HepG2 (cell line): ENCODE measurements at regions not wholly inside any gene's neighbourhood (a gene's known extent, or its start where the extent isn't known, plus 50 kb on each side); places are given as distances from the start of the nearest gene placed in this dataset.

Experiments
- ATAC-seq: fragments of 200-7000 bp; cut with Tn5 transposase; 3 replicates; pipeline ENCODE4 v1.9.1; 2020; ENCODE audit warnings: mild to moderate bottlenecking, moderate library complexity
- BruUV-seq: library from RNA; stranded (reverse); fragments of 400-500 nt; replicated peaks from 2 replicates; lab custom pipeline; 2021; lab: Mats Ljungman, UMichigan
- CTCF ChIA-PET: fragments of 300-600 bp; formaldehyde crosslinking; extraction: SDS; loops from one replicate; lab custom pipeline; 2021; ENCODE audit warnings: low total read pairs, inconsistent platforms, low intra/inter-chr PET ratio; lab: Yijun Ruan, JAX
- POLR2A ChIA-PET: fragments of 350-600 bp; sonication (Branson Sonifier 250); formaldehyde crosslinking; loops from one replicate; lab custom pipeline; 2020; ENCODE audit warnings: antibody characterized with exemption, inconsistent platforms; lab: Yijun Ruan, JAX
- DNase-seq: peaks from one replicate; pipeline ENCODE4 v3.0.0-alpha.2; 2015; ENCODE audit warnings: low spot score
- FAIRE-seq: peaks from 3 replicates; lab custom pipeline; 2011; peaks lifted over from hg19 to GRCh38; lab: Jason Lieb, UNC
- H2AFZ ChIP-seq: one replicate; pipeline ENCODE4 v1.6.1; 2011; ENCODE audit warnings: low read length, inconsistent platforms
- H3K27ac ChIP-seq: fragments of 300-600 bp; 3 replicates; pipeline ENCODE4 v1.8.0; 2011; ENCODE audit warnings: mixed run types, mild to moderate bottlenecking, mixed read lengths, low read length, inconsistent platforms; ENCODE audit not compliant: insufficient read depth; ENCODE audit errors: extremely low read length
- H3K27me3 ChIP-seq, 2 experiments: fragments of 200-600 bp in 1 of 2; 2 replicates in 1 of 2; 3 replicates in 1 of 2; pipeline versions ENCODE4 v1.6.0 to v1.8.0; 2011; ENCODE audit warnings: low read length in 2 of 2, mild to moderate bottlenecking in 2 of 2, moderate library complexity in 2 of 2, inconsistent platforms in 1 of 2; ENCODE audit not compliant: insufficient read depth in 2 of 2, control insufficient read depth in 1 of 2
- H3K36me3 ChIP-seq, 2 experiments: fragments of 200-600 bp in 1 of 2; replicated peaks in 1 of 2; 2 replicates in 1 of 2; 3 replicates in 1 of 2; pipeline versions ENCODE4 v1.5.1 to v1.8.0; 2011; ENCODE audit warnings: low read length in 2 of 2, inconsistent platforms in 1 of 2; ENCODE audit not compliant: insufficient read depth in 2 of 2, control insufficient read depth in 1 of 2
- H3K4me1 ChIP-seq: 2 replicates; pipeline ENCODE4 v1.5.1; 2012; ENCODE audit warnings: low read length, inconsistent platforms; ENCODE audit not compliant: insufficient read depth
- H3K4me2 ChIP-seq: 2 replicates; pipeline ENCODE4 v1.6.0; 2011; ENCODE audit warnings: low read depth, low read length, inconsistent platforms
- H3K4me3 ChIP-seq, 3 experiments: fragments of 200-600 bp in 1 of 3; sonication (generic), shearing (Covaris generic) in 1 of 3; replicated peaks in 1 of 3; 2 replicates each; pipeline ENCODE4 v1.5.1; 2011 to 2016; ENCODE audit warnings: low read length in 3 of 3, inconsistent platforms in 2 of 3, low read depth in 2 of 3, mild to moderate bottlenecking in 2 of 3, control low read depth in 1 of 3, mixed read lengths in 1 of 3; ENCODE audit not compliant: insufficient read depth in 1 of 3
- H3K79me2 ChIP-seq: one replicate; pipeline ENCODE4 v1.6.1; 2011; ENCODE audit warnings: low read length, inconsistent platforms; ENCODE audit not compliant: insufficient read depth
- H3K9ac ChIP-seq: 2 replicates; pipeline ENCODE4 v1.6.0; 2011; ENCODE audit warnings: mild to moderate bottlenecking, low read depth, low read length, inconsistent platforms; ENCODE audit not compliant: insufficient read depth
- H3K9me3 ChIP-seq: 2 replicates; pipeline ENCODE4 v1.5.1; 2012; ENCODE audit warnings: mild to moderate bottlenecking, low read length
- H4K20me1 ChIP-seq: 2 replicates; pipeline ENCODE4 v1.6.0; 2011; ENCODE audit warnings: inconsistent platforms, mild to moderate bottlenecking, low read length, moderate library complexity; ENCODE audit not compliant: insufficient read depth
- ARID4A ChIP-seq: sonication (generic); formaldehyde crosslinking; IDR thresholded peaks from 2 replicates; pipeline ENCODE4 v1.5.0; 2020; ENCODE audit warnings: mild to moderate bottlenecking, missing genetic modification reagents, borderline replicate concordance
- CREBL2 ChIP-seq: sonication (generic); formaldehyde crosslinking; IDR thresholded peaks from 2 replicates; pipeline ENCODE4 v1.8.1; 2023; ENCODE audit warnings: missing genetic modification reagents, mild to moderate bottlenecking, borderline replicate concordance
- POLR2A ChIP-seq, 2 experiments: IDR thresholded peaks; 2 replicates each; pipeline ENCODE4 v1.6.1; 2011; ENCODE audit warnings: low read depth in 2 of 2, low read length in 2 of 2, mild to moderate bottlenecking in 1 of 2, moderate library complexity in 1 of 2; ENCODE audit not compliant: insufficient read depth in 1 of 2
- POLR2G ChIP-seq: fragments of 200-400 bp; formaldehyde crosslinking; IDR thresholded peaks from 2 replicates; pipeline ENCODE4 v1.6.1; 2018; ENCODE audit warnings: mild to moderate bottlenecking, low read depth, low read length, moderate library complexity
- RAD51 ChIP-seq: fragments of 450-650 bp; IDR thresholded peaks from 2 replicates; pipeline ENCODE4 v1.6.1; 2016; ENCODE audit warnings: borderline replicate concordance
- SYNCRIP ChIP-seq: fragments of 200-400 bp; formaldehyde crosslinking; IDR thresholded peaks from 2 replicates; pipeline ENCODE4 v1.6.1; 2018; ENCODE audit warnings: mild to moderate bottlenecking, low read depth, low read length; ENCODE audit not compliant: insufficient read depth
- WIZ ChIP-seq: sonication (generic); formaldehyde crosslinking; IDR thresholded peaks from 2 replicates; pipeline ENCODE4 v1.5.1; 2020; ENCODE audit warnings: mild to moderate bottlenecking, missing genetic modification reagents
- ZBTB14 ChIP-seq: sonication (generic); formaldehyde crosslinking; IDR thresholded peaks from 2 replicates; pipeline ENCODE4 v1.4.0; 2020; ENCODE audit warnings: missing genetic modification reagents
- ZNF33B ChIP-seq: sonication (generic); formaldehyde crosslinking; IDR thresholded peaks from 2 replicates; pipeline ENCODE4 v1.5.1; 2020; ENCODE audit warnings: mild to moderate bottlenecking, missing genetic modification reagents
- ZNF503 ChIP-seq: sonication (generic); formaldehyde crosslinking; IDR thresholded peaks from 2 replicates; pipeline ENCODE4 v1.4.0; 2020; ENCODE audit warnings: missing genetic modification reagents
- ZNF788 ChIP-seq: sonication (generic); formaldehyde crosslinking; IDR thresholded peaks from 2 replicates; pipeline ENCODE4 v1.5.0; 2020; ENCODE audit warnings: mild to moderate bottlenecking, missing genetic modification reagents, borderline replicate concordance
- WGBS: methylation state at CpG from one replicate; pipeline ENCODE4 v1.1.6; 2017; ENCODE audit warnings: low lambda C conversion rate; 5-methylcytosine and 5-hydroxymethylcytosine counted together
- in situ Hi-C: cut with HindIII; loops from 2 replicates; pipeline ENCODE4 v1.10.0; 2017; ENCODE audit warnings: low pct_unique_long_range_greater_than_20kb; ENCODE audit not compliant: extremely low pct_ligation_motif_present
- intact Hi-C: fragments of 100-400 bp; cut with micrococcal nuclease; formaldehyde crosslinking; loops from one replicate; pipeline ENCODE4 v1.10.0; 2022; ENCODE audit not compliant: unreplicated experiment

- intact Hi-C loops, result no loop called here
- Histone ChIP-seq H3K79me2 (no peaks in the 10 kb centered on the region), H3K36me3 (no peaks in the 10 kb centered on the region), H3K4me2 (no peak overlapping the region), H3K9me3 (no peaks in the 10 kb centered on the region), H3K27me3 (no peaks in the 10 kb centered on the region), H4K20me1 (no peaks in the 10 kb centered on the region), H3K27ac (no peak overlapping the region), H3K4me3 (no peak overlapping the region), H3K9ac (no peak overlapping the region), H2AFZ (no peak overlapping the region), H3K4me1 (no peaks in the 10 kb centered on the region)
- in situ Hi-C loops, result no loop called here
- ATAC-seq, result no peak
- BruUV-seq, result no TSS peak
- CTCF ChIA-PET, result no interaction called here
- DNase-seq, result no peak
- no peak for FAIRE-seq
- POLR2A ChIA-PET, result no interaction called here
- 3% methylated on average over 2 of the region's 2 CpGs for WGBS
- no peak for TF ChIP-seq ZNF33B (CRISPR knock-in tag)
Measured at GRCh38 chr3:74331711-74332110, 282.7 kb downstream of the CNTN3 start.

- no peaks in the 10 kb centered on the region for H3K4me1 ChIP-seq
- ChIA-PET CTCF (no interaction called here), POLR2A (no interaction called here)
- no peaks in the 10 kb centered on the region for H4K20me1 ChIP-seq
- no TSS peak for BruUV-seq
- no peaks in the 10 kb centered on the region for H3K27me3 ChIP-seq
- H3K4me2 ChIP-seq, result no peak overlapping the region
- in situ Hi-C loops, result no loop called here
- H3K4me3 ChIP-seq, result no peak overlapping the region
- TF ChIP-seq SYNCRIP (no peak), WIZ (CRISPR knock-in tag) (no peak), ZNF788 (CRISPR knock-in tag) (no peak), ZNF503 (CRISPR knock-in tag) (no peak), ZBTB14 (CRISPR knock-in tag) (no peak), CREBL2 (no peak), RAD51 (no peak), POLR2A (IDR thresholded peaks at IDR 0.05; ENCODE audit: insufficient read depth in 1 of 2, low read depth in 2 of 2, low read length in 2 of 2) (no peak), POLR2G (no peak), ARID4A (no peak)
- FAIRE-seq, result no peak
- H3K36me3 ChIP-seq, result no peaks in the 10 kb centered on the region
- intact Hi-C loops, result no loop called here
- no peak overlapping the region for H3K9ac ChIP-seq
- no peaks in the 10 kb centered on the region for H3K9me3 ChIP-seq
- H2AFZ ChIP-seq, result no peak overlapping the region
- H3K27ac ChIP-seq, result no peak overlapping the region
- ATAC-seq, result no peak
- DNase-seq, result no peak
- no peaks in the 10 kb centered on the region for H3K79me2 ChIP-seq
Measured at GRCh38 chr3:74329096-74329495, 285.4 kb downstream of the CNTN3 start.
